ENCODE measurements at regions not wholly inside any gene's neighbourhood (a gene's known extent, or its start where the extent isn't known, plus 50 kb on each side); places are given as distances from the start of the nearest gene placed in this dataset.
"Not testable (repeated sequence)": the region's sequence is repeated elsewhere in the genome, so short reads cannot be mapped to it uniquely, and the experiment has no call there.

DNA sequence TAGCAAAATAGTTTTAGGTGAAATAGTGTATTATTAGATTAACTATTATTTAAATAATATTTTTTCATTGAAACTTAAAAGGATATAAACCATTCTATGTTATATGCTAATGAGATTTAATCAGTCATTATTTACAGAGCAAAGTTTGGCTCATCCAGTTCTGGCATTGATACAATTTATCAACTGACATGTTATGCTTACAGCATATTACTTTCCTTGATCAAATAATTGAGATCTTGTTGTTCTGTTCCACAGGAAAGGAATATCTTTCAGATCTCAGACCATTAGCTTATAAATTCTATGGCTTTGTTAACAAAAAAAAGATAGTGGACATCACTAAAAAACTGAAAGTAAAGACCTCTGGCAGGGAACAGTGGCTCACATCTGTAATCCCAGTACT, 403.0 kb downstream of the ZFHX3 start:
- no peaks in the 10 kb centered on the region for H3K27me3 ChIP-seq (ENCODE audit: insufficient read depth in 3 of 3, low read length in 2 of 3)
- ATAC-seq (no peak), DNase-seq (no peak)
- H3K4me3 ChIP-seq: no peak overlapping the region
- H3K36me3 ChIP-seq (ENCODE audit: insufficient read depth in 1 of 2, low read depth in 1 of 2): no peaks in the 10 kb centered on the region
- H3K9me3 ChIP-seq: peaks cover 10% of the 10 kb centered on the region
- intact Hi-C loops (cut with DNase I): no loop called here
- TF ChIP-seq, protein P1, sequence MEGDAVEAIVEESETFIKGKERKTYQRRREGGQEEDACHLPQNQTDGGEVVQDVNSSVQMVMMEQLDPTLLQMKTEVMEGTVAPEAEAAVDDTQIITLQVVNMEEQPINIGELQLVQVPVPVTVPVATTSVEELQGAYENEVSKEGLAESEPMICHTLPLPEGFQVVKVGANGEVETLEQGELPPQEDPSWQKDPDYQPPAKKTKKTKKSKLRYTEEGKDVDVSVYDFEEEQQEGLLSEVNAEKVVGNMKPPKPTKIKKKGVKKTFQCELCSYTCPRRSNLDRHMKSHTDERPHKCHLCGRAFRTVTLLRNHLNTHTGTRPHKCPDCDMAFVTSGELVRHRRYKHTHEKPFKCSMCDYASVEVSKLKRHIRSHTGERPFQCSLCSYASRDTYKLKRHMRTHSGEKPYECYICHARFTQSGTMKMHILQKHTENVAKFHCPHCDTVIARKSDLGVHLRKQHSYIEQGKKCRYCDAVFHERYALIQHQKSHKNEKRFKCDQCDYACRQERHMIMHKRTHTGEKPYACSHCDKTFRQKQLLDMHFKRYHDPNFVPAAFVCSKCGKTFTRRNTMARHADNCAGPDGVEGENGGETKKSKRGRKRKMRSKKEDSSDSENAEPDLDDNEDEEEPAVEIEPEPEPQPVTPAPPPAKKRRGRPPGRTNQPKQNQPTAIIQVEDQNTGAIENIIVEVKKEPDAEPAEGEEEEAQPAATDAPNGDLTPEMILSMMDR (IDR thresholded peaks at IDR 0.05): no peak
- H3K4me1 ChIP-seq: no peaks in the 10 kb centered on the region
- H3K27ac ChIP-seq: no peak overlapping the region

DNA sequence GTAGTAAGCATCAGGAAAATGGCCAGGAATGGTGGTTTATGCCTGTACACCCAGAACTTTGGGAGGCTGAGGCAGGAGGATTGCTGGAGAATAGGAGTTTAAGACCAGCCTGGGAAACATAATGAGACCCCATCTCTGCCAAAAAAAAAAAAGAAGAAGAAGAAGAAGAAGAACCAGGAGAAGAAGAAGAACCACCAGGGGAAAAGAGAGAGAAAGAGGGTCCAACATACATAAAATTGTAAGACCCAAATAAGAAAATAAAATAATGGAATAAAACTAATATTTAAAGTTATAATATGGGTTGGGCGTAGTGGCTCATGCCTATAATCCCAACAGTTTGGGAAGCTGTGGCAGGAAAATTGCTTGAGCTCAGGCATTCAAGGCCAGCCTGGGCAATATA, 408.4 kb downstream of the ZFHX3 start:
- Histone ChIP-seq H3K9me3 (peaks cover 23% of the 10 kb centered on the region), H3K27ac (no peak overlapping the region)
- no peak for ATAC-seq

DNA sequence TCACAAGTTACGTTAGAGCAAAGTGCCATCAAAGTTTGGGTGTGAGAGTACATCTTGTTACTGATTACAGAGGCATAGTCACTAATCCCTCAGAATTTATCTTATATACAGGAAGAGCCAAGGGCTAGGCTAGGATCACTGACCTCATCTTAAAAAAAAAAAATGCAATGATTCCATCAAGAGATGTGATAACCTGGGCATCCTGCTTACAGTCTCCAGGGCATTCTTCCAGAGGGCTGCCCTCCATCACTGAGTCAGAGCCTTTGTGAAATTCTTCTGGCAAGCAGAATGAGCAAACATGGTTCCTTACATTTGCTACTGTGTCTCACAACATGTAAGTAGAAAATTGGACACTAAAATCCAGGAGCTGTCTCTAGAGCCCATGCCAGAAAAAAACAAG, 410.6 kb downstream of the ZFHX3 start:
- no peaks in the 10 kb centered on the region for H3K4me1 ChIP-seq
- DNase-seq (no peak), ATAC-seq (no peak)
- TF ChIP-seq, protein P1 (IDR thresholded peaks at IDR 0.05): no peak
- no peak overlapping the region for H3K27ac ChIP-seq
- peaks cover 0 to 3% (median 0%) of the 10 kb centered on the region in 3 donors for H3K27me3 ChIP-seq (ENCODE audit: insufficient read depth in 3 of 3, low read length in 2 of 3)
- no peak overlapping the region for H3K4me3 ChIP-seq
- 63 to 81% (median 72%) methylated on average over 1 of the region's 1 CpG for WGBS, 3 donors
- no peaks in the 10 kb centered on the region for H3K36me3 ChIP-seq (ENCODE audit: insufficient read depth in 1 of 2, low read depth in 1 of 2)
- H3K9me3 ChIP-seq: peaks cover 23% of the 10 kb centered on the region
- intact Hi-C loops (cut with DNase I): no loop called here

More for the DNA sequence above, 408.4 kb downstream of the ZFHX3 start:
- H3K4me1 ChIP-seq: no peaks in the 10 kb centered on the region
- DNase-seq: no peak
- H3K36me3 ChIP-seq (ENCODE audit: insufficient read depth in 1 of 2, low read depth in 1 of 2): no peaks in the 10 kb centered on the region
- no peak overlapping the region for H3K4me3 ChIP-seq
- intact Hi-C loops (cut with DNase I): no loop called here
- TF ChIP-seq, protein P1 (IDR thresholded peaks at IDR 0.05): no peak
- 96 to 100% (median 100%) methylated on average over 1 of the region's 1 CpG for WGBS, 3 donors
- no peaks in the 10 kb centered on the region for H3K27me3 ChIP-seq (ENCODE audit: insufficient read depth in 3 of 3, low read length in 2 of 3)

DNA sequence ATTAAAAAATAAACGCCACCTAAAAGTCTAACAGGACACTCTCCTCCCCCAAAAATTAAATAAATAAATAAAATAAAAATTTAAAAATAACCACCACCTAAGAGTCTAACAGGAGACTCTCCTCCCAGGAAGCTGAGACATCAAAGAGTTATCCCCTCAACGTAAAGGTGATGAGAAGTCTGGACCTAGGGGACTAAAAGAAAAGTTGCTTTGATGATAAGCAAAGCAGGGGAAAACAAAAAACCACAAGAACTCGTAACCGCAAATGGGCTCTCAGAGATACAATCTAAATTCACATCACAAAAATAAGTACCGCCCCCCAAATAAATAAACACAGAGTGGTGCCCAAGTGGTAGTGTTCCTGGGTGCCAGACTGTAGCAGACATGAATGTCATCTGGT, 412.2 kb downstream of the ZFHX3 start:
- intact Hi-C loops (cut with DNase I): no loop called here
- H3K36me3 ChIP-seq (ENCODE audit: insufficient read depth in 1 of 2, low read depth in 1 of 2): no peaks in the 10 kb centered on the region

DNA sequence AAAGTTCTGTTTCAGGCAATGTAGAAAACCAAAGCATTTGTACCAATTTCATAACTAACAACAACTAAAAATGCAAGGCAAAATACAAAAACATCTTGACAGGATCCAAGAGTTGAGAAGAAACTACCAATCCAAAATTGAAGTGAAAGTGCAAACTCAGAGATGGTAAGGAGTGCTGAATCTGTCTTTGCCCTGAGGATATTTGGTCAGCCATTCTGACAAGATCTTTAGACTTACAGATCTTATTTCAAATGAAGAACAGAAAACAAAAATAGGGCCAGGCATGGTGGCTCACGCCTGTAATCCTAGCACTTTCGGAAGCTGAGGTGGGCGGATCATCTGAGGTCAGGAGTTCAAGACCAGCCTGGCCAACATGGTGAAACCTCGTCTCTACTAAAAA, 412.8 kb downstream of the ZFHX3 start:
- peaks cover 15% of the 10 kb centered on the region for H3K9me3 ChIP-seq
- H3K36me3 ChIP-seq (ENCODE audit: insufficient read depth in 1 of 2, low read depth in 1 of 2): no peaks in the 10 kb centered on the region
- no peaks in the 10 kb centered on the region for H3K4me1 ChIP-seq
- no peak overlapping the region for H3K4me3 ChIP-seq
- no peak overlapping the region for H3K27ac ChIP-seq
- TF ChIP-seq, protein P1 (IDR thresholded peaks at IDR 0.05): no peak
- DNase-seq (no peak), ATAC-seq (no peak)
- 90 to 95% (median 90%) methylated on average over 4 of the region's 4 CpGs for WGBS, 3 donors
- intact Hi-C loops (cut with DNase I): no loop called here
- peaks cover 0 to 3% (median 0%) of the 10 kb centered on the region in 3 donors for H3K27me3 ChIP-seq (ENCODE audit: insufficient read depth in 3 of 3, low read length in 2 of 3)

More for the DNA sequence above, 412.2 kb downstream of the ZFHX3 start:
- DNase-seq (no peak), ATAC-seq (no peak)
- H3K4me1 ChIP-seq: no peaks in the 10 kb centered on the region
- H3K4me3 ChIP-seq: no peak overlapping the region
- H3K27me3 ChIP-seq (ENCODE audit: insufficient read depth in 3 of 3, low read length in 2 of 3): peaks cover 0 to 3% (median 0%) of the 10 kb centered on the region in 3 donors
- TF ChIP-seq, protein P1 (IDR thresholded peaks at IDR 0.05): no peak
- 93 to 98% (median 94%) methylated on average over 5 of the region's 5 CpGs for WGBS, 3 donors
- H3K27ac ChIP-seq: no peak overlapping the region
- peaks cover 21% of the 10 kb centered on the region for H3K9me3 ChIP-seq

DNA sequence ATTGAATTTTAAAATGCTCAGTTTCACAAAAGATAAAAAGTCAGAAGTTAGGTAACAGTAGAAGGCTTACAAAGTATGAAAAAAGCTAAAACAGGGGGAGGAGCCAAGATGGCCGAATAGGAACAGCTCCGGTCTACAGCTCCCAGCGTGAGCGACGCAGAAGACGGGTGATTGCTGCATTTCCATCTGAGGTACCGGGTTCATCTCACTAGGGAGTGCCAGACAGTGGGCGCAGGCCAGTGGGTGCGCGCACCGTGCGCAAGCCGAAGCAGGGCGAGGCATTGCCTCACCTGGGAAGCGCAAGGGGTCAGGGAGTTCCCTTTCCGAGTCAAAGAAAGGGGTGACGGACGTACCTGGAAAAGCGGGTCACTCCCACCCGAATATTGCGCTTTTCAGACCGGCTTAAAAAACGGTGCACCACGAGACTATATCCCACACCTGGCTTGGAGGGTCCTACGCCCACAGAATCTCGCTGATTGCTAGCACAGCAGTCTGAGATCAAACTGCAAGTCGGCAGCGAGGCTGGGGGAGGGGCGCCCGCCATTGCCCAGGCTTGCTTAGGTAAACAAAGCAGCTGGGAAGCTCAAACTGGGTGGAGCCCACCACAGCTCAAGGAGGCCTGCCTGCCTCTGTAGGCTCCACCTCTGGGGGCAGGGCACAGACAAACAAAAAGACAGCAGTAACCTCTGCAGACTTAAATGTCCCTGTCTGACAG, 420.6 kb downstream of the ZFHX3 start:
- H3K9me3 ChIP-seq; ATAC-seq; H3K27me3 ChIP-seq (ENCODE audit: insufficient read depth in 3 of 3, low read length in 2 of 3); DNase-seq; H3K36me3 ChIP-seq (ENCODE audit: insufficient read depth in 1 of 2, low read depth in 1 of 2); intact Hi-C loops (cut with DNase I); H3K27ac ChIP-seq; H3K4me1 ChIP-seq; H3K4me3 ChIP-seq: not testable (repeated sequence)
- 72 to 78% (median 76%) methylated on average over 16 to 27 of the region's 30 CpGs for WGBS, 3 donors
